ENCODE measurements at regions not wholly inside any gene's neighbourhood (a gene's known extent, or its start where the extent isn't known, plus 50 kb on each side); places are given as distances from the start of the nearest gene placed in this dataset.

- no peak for TF ChIP-seq CTCF (IDR thresholded peaks at IDR 0.05; ENCODE audit: insufficient read depth, low read depth, low read length)
- no peak for TF ChIP-seq EZH2 (IDR thresholded peaks at IDR 0.05; ENCODE audit: insufficient read depth, low read length)
Observed at GRCh38 chr7:34298492-34299013, 359.5 kb upstream of the NPSR1 start.
